DND-41 (cell line): ENCODE measurements at regions not wholly inside any gene's neighbourhood (a gene's known extent, or its start where the extent isn't known, plus 50 kb on each side); places are given as distances from the start of the nearest gene placed in this dataset.

Source experiments
- EZH2 ChIP-seq: IDR thresholded peaks from 3 replicates; pipeline ENCODE4 v1.6.1; 2012; ENCODE audit warnings: borderline replicate concordance, low read depth, mild to moderate bottlenecking, moderate library complexity, low read length, inconsistent platforms; ENCODE audit not compliant: severe bottlenecking
- TF ChIP-seq, protein P1 (sequence below): IDR thresholded peaks from 2 replicates; pipeline ENCODE4 v1.5.1; 2012; ENCODE audit warnings: borderline replicate concordance, low read length, moderate library complexity, mild to moderate bottlenecking; ENCODE audit not compliant: poor library complexity, severe bottlenecking; ENCODE audit errors: extremely low read depth

DNA sequence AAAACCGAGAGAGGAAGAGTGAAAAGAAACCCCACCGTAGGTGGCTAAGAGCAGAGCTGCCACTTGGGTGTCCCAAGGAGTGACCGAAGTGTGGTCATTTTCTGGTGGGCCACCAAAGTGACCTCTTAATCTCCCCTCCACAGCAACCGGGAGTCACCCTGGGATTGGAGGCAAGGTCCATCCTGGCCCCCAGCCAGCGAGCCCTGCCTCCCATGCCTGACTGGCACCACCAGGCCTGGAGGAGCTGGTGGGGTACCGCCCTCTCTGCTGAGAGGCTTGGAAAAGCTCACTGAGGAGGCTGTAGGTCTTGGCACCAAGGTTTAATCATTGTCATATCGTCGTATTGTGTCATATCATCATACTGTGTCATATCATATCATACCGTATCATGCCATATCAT, 74.0 kb upstream of the TRPM1 start:
- TF ChIP-seq EZH2, result no peak
- TF ChIP-seq, protein P1, sequence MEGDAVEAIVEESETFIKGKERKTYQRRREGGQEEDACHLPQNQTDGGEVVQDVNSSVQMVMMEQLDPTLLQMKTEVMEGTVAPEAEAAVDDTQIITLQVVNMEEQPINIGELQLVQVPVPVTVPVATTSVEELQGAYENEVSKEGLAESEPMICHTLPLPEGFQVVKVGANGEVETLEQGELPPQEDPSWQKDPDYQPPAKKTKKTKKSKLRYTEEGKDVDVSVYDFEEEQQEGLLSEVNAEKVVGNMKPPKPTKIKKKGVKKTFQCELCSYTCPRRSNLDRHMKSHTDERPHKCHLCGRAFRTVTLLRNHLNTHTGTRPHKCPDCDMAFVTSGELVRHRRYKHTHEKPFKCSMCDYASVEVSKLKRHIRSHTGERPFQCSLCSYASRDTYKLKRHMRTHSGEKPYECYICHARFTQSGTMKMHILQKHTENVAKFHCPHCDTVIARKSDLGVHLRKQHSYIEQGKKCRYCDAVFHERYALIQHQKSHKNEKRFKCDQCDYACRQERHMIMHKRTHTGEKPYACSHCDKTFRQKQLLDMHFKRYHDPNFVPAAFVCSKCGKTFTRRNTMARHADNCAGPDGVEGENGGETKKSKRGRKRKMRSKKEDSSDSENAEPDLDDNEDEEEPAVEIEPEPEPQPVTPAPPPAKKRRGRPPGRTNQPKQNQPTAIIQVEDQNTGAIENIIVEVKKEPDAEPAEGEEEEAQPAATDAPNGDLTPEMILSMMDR, result no peak
